NCI-H2107 treated with DMSO at 0.1 percent for 48 hours (cell line): ENCODE measurements at regions not wholly inside any gene's neighbourhood (a gene's known extent, or its start where the extent isn't known, plus 50 kb on each side); places are given as distances from the start of the nearest gene placed in this dataset.
"Not testable (repeated sequence)": the region's sequence is repeated elsewhere in the genome, so short reads cannot be mapped to it uniquely, and the experiment has no call there.

ENCODE experiments used
- DNase-seq: peaks from one replicate; lab custom pipeline; 2025; ENCODE audit not compliant: unreplicated experiment; lab: John Stamatoyannopoulos, UW

GRCh38 chr20:22732751-22733150 is 148.4 kb upstream of the FOXA2 start:
- no peak for DNase-seq

DNA sequence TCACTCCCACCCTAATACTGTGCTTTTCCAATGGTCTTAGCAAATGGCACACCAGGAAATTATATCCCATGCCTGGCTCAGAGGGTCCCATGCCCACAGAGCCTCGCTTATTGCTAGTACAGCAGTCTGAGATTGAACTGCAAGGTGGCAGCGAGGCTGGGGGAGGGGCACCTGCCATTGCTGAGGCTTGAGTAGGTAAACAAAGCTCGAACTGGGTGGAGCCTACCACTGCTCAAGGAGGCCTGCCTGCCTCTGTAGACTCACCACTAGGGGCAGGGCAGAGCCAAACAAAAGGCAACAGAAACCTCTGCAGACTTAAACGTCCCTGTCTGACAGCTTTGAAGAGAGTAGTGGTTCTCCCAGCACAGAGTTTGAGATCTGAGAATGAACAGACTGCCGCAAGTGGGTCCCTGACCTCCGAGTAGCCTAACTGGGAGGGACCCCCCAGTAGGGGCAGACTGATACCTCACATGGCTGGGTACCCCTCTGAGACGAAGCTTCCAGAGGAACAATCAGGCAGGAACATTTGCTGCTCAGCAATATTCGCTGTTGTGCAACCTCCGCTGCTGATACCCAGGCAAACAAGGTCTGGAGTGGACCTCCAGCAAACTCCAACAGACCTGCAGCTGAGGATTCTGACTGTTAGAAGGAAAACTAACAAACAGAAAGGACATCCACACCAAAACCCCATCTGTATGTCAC is 150.7 kb upstream of the FOXA2 start:
- DNase-seq, result not testable (repeated sequence)

DNA sequence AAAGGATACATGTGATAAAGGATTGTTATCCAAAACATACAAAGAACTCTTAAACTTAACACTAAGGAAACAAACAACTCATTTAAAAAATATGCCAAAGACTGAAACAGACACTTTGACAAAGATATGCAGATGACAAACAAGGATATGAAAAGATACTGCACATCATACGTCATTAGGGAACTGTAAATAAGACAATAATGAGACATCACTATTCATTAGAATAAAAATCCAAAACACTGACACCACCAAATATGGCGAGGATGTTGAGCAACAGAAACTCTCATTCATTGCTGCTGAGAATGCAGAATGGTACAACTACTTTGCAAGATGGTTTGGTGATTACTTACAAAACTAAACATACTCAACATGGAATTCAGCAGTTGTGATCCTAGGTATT is 156.5 kb upstream of the FOXA2 start:
- DNase-seq, result no peak

- DNase-seq, result no peak
These were observed 160.2 kb upstream of the FOXA2 start for GRCh38 chr20:22744341-22745193.

GRCh38 chr20:22745194-22745500 is 160.8 kb upstream of the FOXA2 start:
- DNase-seq, result no peak

GRCh38 chr20:22746957-22747356 is 162.6 kb upstream of the FOXA2 start:
- DNase-seq, result no peak

- no peak for DNase-seq
These were observed 168.0 kb upstream of the FOXA2 start for GRCh38 chr20:22752324-22752723.

DNA sequence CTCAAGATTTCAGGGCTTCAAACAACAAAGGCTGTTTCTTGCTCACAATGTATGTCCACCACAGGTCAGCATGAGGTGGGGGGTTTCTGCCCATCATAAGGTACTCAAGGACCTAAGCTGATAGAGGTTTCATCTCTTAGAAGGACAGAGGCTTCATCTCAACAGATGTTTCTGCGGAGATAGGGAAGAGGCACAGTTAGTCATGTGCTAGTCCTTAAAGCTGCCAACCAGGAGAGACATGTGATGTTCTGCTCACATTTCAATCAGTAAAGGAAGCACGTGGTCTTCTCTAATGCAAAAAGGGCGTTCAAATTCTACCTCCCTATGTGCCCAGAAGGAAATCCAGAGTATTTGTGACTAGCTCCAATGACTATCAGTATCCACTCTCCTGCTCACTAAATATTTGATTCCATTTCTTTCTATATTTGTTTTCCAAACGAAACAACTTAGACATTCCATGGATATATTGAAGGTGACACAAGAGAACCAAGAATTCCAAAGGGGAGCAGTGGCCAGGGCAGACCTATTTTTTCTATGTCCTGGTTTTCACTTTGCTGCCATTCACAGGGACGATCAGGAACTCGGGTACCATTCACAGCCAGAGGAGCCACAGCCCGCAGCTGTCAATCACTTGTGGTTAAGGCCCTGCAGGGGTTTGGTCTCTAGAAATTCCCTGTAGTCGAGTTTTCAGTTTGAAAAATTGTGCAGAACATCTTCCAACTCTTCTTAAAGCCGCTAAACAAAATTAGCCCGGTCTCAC is 173.2 kb upstream of the FOXA2 start:
- no peak for DNase-seq

DNA sequence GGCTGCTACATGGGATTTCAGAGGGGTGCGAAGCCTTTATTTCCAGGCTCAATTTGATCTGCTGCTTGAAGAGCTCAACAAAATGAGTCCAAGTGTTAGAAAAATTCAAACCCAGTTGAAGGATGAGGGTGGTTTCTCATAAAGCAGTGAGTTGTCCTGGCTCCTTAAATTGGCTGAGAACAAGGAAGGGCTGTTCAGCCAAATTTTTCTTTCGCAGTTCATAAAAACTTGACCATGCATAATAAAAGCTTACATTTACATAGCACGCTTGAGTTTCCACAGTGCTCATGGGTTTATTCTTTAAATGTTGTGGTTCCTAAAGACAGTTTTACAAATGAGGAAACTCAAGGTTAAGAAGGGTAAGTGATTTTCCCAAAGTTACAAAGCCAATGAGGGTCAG is 174.4 kb upstream of the FOXA2 start:
- no peak for DNase-seq

DNA sequence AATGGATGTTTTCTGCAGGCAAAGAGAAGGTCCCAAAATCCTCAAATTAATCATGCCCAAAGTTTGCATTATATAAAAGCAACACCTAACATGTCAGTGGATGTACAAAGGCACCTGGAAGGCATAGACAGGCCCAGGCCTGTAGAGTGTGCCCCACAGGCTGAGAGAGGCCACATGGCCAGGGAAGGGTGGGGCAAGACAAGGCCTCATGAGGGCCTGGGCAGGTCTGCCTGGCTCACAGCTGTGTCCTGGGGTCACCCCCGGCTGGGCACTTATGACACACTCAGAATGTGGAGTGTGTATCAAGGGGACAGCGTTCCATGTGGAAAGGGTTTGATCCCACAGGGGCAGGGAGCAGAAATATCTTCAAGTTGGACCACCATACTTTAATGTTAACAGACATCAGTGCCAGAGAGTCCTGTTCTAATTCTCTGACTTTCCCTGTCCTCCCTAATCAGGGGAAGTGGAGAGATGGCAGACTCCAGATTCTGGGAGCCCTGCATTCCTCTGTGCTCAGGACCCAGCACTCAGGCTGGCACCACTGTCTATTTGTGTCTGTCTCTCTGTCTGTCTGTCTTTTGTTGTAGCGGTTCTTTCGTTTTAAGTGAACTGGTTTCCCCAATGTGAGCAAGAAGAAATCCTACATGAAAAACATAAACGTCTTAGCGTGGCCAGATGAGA is 178.3 kb upstream of the FOXA2 start:
- no peak for DNase-seq

GRCh38 chr20:22763257-22763906 is 179.0 kb upstream of the FOXA2 start:
- DNase-seq, result no peak

DNA sequence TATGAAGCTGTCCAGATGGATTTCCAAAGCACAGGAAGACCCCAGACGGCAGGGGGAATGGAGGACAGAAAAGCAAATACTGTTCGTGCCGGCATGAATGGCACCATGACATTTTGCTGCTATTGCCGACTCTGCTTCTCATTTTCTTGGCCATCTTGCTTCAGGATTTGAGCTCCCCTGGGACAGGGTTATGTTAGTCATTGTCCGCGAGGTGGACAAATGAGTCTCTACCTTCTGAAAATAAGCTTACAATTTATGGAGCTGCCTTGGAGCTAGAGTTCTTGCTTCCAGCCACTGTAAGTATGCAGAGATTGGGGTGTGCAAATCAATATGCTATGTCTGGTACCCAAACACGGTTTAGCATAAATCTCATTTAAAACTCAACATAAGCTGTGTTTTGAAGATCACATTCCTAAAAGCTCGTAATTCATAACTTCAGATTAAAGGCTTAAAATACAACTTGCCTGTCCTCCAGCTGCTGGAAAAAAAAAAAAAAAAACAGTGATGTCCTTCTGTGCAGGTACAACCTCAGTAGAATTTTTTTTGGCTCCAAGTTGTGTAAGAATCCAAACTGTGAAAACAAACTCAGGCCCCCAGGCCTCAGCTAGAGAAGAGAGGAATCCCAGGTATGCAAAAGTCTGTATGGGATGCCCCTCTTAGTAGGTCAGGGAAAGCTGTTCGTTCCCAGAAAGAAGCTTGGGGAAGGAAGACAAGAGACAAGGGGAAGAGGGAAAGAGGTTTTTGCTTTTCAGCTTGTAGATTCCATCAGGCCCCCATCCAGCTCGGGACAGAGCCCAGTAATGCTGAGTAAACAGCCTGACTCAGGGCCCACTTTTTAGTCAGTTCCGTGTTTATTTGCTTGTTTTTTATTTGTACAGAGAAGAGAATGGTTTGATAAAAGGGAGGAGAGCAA is 184.2 kb upstream of the FOXA2 start:
- DNase-seq, result no peak

GRCh38 chr20:22770241-22770800 is 185.9 kb upstream of the FOXA2 start:
- no peak for DNase-seq

GRCh38 chr20:22771706-22772105 is 187.3 kb upstream of the FOXA2 start:
- peak; percentile 35 for DNase-seq

GRCh38 chr20:22773344-22773743 is 189.0 kb upstream of the FOXA2 start:
- no peak for DNase-seq

GRCh38 chr20:22775256-22775655 is 190.9 kb upstream of the FOXA2 start:
- DNase-seq, result no peak

GRCh38 chr20:22775671-22776139 is 191.3 kb upstream of the FOXA2 start:
- DNase-seq, result no peak

- no peak for DNase-seq
These were observed 192.0 kb upstream of the FOXA2 start for GRCh38 chr20:22776369-22776768.

DNA sequence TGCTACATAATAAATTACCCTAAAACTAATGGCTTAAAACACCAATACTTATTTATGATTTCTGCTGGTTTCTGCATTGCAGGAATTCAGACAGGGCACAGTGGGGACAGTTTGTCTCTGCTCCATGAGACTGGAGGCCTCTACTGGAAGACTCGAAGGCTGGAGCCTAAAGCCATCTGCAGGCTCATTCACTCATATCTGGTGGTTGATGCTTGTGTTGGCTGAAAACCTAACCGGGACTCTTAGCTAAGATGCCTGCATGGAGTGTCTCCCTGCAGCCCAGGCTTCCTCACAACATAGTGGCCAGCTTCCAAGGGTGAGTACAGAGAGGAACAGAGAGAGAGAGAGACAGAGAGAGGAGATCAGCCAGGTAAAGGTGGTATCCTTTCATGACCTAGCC is 195.5 kb upstream of the FOXA2 start:
- no peak for DNase-seq
